ENCODE measurements at regions not wholly inside any gene's neighbourhood (a gene's known extent, or its start where the extent isn't known, plus 50 kb on each side); places are given as distances from the start of the nearest gene placed in this dataset.

- intact Hi-C loops (cut with micrococcal nuclease), result no loop called here
- Mint-ChIP-seq H3K27ac (ENCODE audit: low read depth, unreplicated experiment) (no peak overlapping the region), H3K27me3 (ENCODE audit: insufficient read depth, unreplicated experiment) (peaks cover 31% of the 10 kb centered on the region), H3K4me3 (ENCODE audit: unreplicated experiment) (no peak overlapping the region), H3K4me1 (ENCODE audit: insufficient read depth, unreplicated experiment) (no peaks in the 10 kb centered on the region), H3K9me3 (ENCODE audit: unreplicated experiment) (no peaks in the 10 kb centered on the region), H3K36me3 (ENCODE audit: insufficient read depth, unreplicated experiment) (no peaks in the 10 kb centered on the region)
- no TSS peak for BruUV-seq (replicated peaks)
- POLR2A ChIA-PET, result no interaction called here
- CTCF ChIA-PET, result no interaction called here
- no peak for TF ChIP-seq CTCF (IDR thresholded peaks at IDR 0.05; ENCODE audit: unreplicated experiment)
- no peak for DNase-seq (ENCODE audit: unreplicated experiment)
Measured at GRCh38 chr7:115136796-115137443, 215.0 kb downstream of the MDFIC start.

GRCh38 chr7:115135769-115136410 lies 214.0 kb downstream of the MDFIC start:
- no peak overlapping the region for H3K4me3 Mint-ChIP-seq (ENCODE audit: unreplicated experiment)
- peaks cover 21% of the 10 kb centered on the region for H3K27me3 Mint-ChIP-seq (ENCODE audit: insufficient read depth, unreplicated experiment)
- no TSS peak for BruUV-seq (replicated peaks)
- no peak for DNase-seq (ENCODE audit: unreplicated experiment)
- POLR2A ChIA-PET, result no interaction called here
- H3K27ac Mint-ChIP-seq (ENCODE audit: low read depth, unreplicated experiment), result no peak overlapping the region
- TF ChIP-seq CTCF (IDR thresholded peaks at IDR 0.05; ENCODE audit: unreplicated experiment), result no peak
- H3K9me3 Mint-ChIP-seq (ENCODE audit: unreplicated experiment), result no peaks in the 10 kb centered on the region
- no peaks in the 10 kb centered on the region for H3K36me3 Mint-ChIP-seq (ENCODE audit: insufficient read depth, unreplicated experiment)
- intact Hi-C loops (cut with micrococcal nuclease), result no loop called here
- CTCF ChIA-PET, result interaction anchor here (0.5 kb wide), 1 partner anchor 155 kb away, joined by 3 read pairs; no protein-coding TSS in a partner anchor
- no peaks in the 10 kb centered on the region for H3K4me1 Mint-ChIP-seq (ENCODE audit: insufficient read depth, unreplicated experiment)

GRCh38 chr7:115135146-115135545 lies 213.3 kb downstream of the MDFIC start:
- Mint-ChIP-seq H3K27me3 (ENCODE audit: insufficient read depth, unreplicated experiment) (peaks cover 13% of the 10 kb centered on the region), H3K4me3 (ENCODE audit: unreplicated experiment) (no peak overlapping the region), H3K27ac (ENCODE audit: low read depth, unreplicated experiment) (no peak overlapping the region), H3K36me3 (ENCODE audit: insufficient read depth, unreplicated experiment) (no peaks in the 10 kb centered on the region), H3K4me1 (ENCODE audit: insufficient read depth, unreplicated experiment) (no peaks in the 10 kb centered on the region), H3K9me3 (ENCODE audit: unreplicated experiment) (no peaks in the 10 kb centered on the region)
- no peak for DNase-seq (ENCODE audit: unreplicated experiment)
- BruUV-seq (replicated peaks), result no TSS peak
- ChIA-PET CTCF (interaction anchor here (0.5 kb wide), 1 partner anchor 155 kb away, joined by 3 read pairs; no protein-coding TSS in a partner anchor), POLR2A (no interaction called here)
- intact Hi-C loops (cut with micrococcal nuclease), result no loop called here
- TF ChIP-seq CTCF (IDR thresholded peaks at IDR 0.05; ENCODE audit: unreplicated experiment), result no peak

- DNase-seq (ENCODE audit: unreplicated experiment), result no peak
- Mint-ChIP-seq H3K27me3 (ENCODE audit: insufficient read depth, unreplicated experiment) (peaks cover 25% of the 10 kb centered on the region), H3K4me3 (ENCODE audit: unreplicated experiment) (no peak overlapping the region), H3K9me3 (ENCODE audit: unreplicated experiment) (no peaks in the 10 kb centered on the region), H3K27ac (ENCODE audit: low read depth, unreplicated experiment) (no peak overlapping the region), H3K36me3 (ENCODE audit: insufficient read depth, unreplicated experiment) (no peaks in the 10 kb centered on the region), H3K4me1 (ENCODE audit: insufficient read depth, unreplicated experiment) (no peaks in the 10 kb centered on the region)
- intact Hi-C loops (cut with micrococcal nuclease), result no loop called here
- TF ChIP-seq CTCF (IDR thresholded peaks at IDR 0.05; ENCODE audit: unreplicated experiment), result no peak
- ChIA-PET CTCF (no interaction called here), POLR2A (no interaction called here)
- no TSS peak for BruUV-seq (replicated peaks)
Measured at GRCh38 chr7:115133248-115133647, 211.4 kb downstream of the MDFIC start.
